ENCODE measurements at regions not wholly inside any gene's neighbourhood (a gene's known extent, or its start where the extent isn't known, plus 50 kb on each side); places are given as distances from the start of the nearest gene placed in this dataset.

DNA sequence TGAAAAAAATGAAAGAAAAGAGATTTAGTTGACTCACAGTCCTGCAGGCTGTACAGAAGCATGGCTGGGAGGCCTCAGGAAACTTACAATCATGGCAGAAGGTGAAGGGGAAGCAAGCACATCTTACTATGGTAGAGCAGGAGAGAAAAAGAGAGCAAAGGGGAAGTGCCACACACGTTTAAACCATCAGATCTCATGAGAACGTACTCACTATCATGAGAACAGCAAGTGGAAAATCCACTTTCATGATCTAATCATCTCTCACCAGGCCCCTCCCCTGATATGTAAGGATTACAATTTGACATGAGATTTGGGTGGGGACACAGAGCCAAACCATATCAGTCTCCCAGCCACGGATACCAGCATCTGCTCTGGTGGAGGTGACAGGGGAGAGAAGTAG is 50.8 kb upstream of the CPOX start:
- Histone ChIP-seq H3K27me3 (no peaks in the 10 kb centered on the region), H3K9me3 (replicated peaks in 1 of 3) (no peaks in the 10 kb centered on the region), H3K27ac (no peak overlapping the region), H3K4me1 (replicated peaks in 1 of 2) (no peaks in the 10 kb centered on the region), H3K4me3 (no peak overlapping the region), H3K36me3 (replicated peaks in 1 of 2) (no peaks in the 10 kb centered on the region)
- TF ChIP-seq POLR2A (IDR thresholded peaks at IDR 0.05) (no peak), CTCF (IDR thresholded peaks at IDR 0.05) (no peak)
- intact Hi-C loops (cut with DNase I), result no loop called here
- WGBS, 4 donors, result 54 to 85% (median 72%) methylated on average over 3 of the region's 3 CpGs
- DNase-seq, result no peak

DNA sequence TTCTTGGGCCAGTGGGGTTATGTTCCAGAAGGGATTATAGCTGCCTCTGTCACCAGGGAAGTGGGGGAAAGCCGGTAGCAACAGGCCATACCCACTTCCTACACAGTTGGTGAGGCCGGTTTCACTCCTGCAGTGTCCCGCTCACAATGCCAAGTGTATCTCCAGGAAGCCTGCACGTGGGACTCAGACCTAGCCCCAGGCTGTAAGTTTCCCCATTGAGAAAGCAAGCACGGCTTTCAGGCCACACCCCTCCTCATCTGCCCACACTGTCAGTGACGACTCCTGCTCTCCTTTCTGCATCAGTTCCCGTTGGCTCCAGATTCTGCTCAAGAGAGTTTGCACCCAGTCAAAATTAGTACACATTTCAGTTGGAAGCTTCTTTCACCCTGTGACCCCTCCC is 51.6 kb upstream of the CPOX start:
- DNase-seq, result no peak
- intact Hi-C loops (cut with DNase I), result no loop called here
- no peaks in the 10 kb centered on the region for H3K9me3 ChIP-seq (replicated peaks in 1 of 3)
- no peak for TF ChIP-seq CTCF (IDR thresholded peaks at IDR 0.05)
- TF ChIP-seq POLR2A (IDR thresholded peaks at IDR 0.05), result no peak
- H3K4me1 ChIP-seq (replicated peaks in 1 of 2), result no peaks in the 10 kb centered on the region
- H3K27ac ChIP-seq, result no peak overlapping the region
- no peaks in the 10 kb centered on the region for H3K27me3 ChIP-seq
- H3K4me3 ChIP-seq, result no peak overlapping the region
- H3K36me3 ChIP-seq (replicated peaks in 1 of 2), result no peaks in the 10 kb centered on the region
- 58 to 85% (median 77%) methylated on average over 4 to 7 of the region's 7 CpGs for WGBS, 4 donors

DNA sequence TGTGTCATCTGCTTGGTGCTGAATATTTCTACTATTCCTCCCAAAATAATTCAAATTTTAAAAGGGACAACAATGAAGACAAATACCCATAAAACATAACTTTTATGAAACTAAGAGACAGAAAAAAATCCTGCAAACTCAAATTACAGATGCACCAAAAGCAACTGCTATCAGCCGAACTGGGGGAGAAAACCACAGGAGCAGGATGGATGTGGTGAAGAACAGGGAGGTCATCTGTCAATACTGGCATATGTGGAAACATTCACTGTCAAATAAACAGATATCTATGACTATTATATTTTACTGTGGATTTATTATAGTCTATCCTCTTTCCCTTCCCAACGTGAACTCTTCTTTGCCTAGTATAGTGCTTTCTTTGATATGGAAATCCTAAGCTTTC is 53.3 kb upstream of the CPOX start:
- no peaks in the 10 kb centered on the region for H3K4me1 ChIP-seq (replicated peaks in 1 of 2)
- no peak overlapping the region for H3K4me3 ChIP-seq
- H3K36me3 ChIP-seq (replicated peaks in 1 of 2), result no peaks in the 10 kb centered on the region
- DNase-seq, result no peak
- H3K27me3 ChIP-seq, result no peaks in the 10 kb centered on the region
- H3K27ac ChIP-seq, result no peak overlapping the region
- whole genome bisulfite sequencing, 4 donors, result 50 to 71% (median 59%) methylated on average over 2 of the region's 2 CpGs
- intact Hi-C loops (cut with DNase I), result no loop called here
- H3K9me3 ChIP-seq (replicated peaks in 1 of 3), result no peaks in the 10 kb centered on the region
- no peak for TF ChIP-seq CTCF (IDR thresholded peaks at IDR 0.05)
- no peak for TF ChIP-seq POLR2A (IDR thresholded peaks at IDR 0.05)

DNA sequence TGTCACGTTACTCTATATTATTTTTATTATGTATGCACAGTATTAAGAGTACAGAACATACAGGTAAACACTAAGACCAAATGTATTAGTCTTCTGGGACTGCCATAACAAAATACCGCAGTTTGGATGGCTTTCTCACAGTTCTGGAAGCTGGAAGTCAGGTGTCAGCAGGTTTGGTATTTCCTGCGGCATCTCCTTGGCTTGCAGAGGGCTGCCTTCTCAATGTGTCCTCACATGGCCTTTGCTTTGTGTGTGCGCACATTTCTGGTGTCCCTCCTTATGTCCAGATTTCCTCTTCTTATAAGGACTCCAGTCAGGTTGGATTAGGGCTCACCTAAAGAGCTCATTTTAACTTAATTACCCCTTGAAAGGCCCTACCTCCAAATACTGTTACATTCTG is 53.8 kb upstream of the CPOX start:
- Histone ChIP-seq H3K4me3 (no peak overlapping the region), H3K27me3 (no peaks in the 10 kb centered on the region), H3K36me3 (replicated peaks in 1 of 2) (no peaks in the 10 kb centered on the region), H3K27ac (no peak overlapping the region), H3K4me1 (replicated peaks in 1 of 2) (no peaks in the 10 kb centered on the region), H3K9me3 (replicated peaks in 1 of 3) (no peaks in the 10 kb centered on the region)
- TF ChIP-seq CTCF (IDR thresholded peaks at IDR 0.05) (no peak), POLR2A (IDR thresholded peaks at IDR 0.05) (no peak)
- no peak for DNase-seq
- WGBS, 4 donors, result 75 to 86% (median 81%) methylated on average over 4 of the region's 4 CpGs
- intact Hi-C loops (cut with DNase I), result no loop called here

Measured in adrenal gland (tissue), 9 donors.